ENCODE measurements at regions not wholly inside any gene's neighbourhood (a gene's known extent, or its start where the extent isn't known, plus 50 kb on each side); places are given as distances from the start of the nearest gene placed in this dataset.

DNA sequence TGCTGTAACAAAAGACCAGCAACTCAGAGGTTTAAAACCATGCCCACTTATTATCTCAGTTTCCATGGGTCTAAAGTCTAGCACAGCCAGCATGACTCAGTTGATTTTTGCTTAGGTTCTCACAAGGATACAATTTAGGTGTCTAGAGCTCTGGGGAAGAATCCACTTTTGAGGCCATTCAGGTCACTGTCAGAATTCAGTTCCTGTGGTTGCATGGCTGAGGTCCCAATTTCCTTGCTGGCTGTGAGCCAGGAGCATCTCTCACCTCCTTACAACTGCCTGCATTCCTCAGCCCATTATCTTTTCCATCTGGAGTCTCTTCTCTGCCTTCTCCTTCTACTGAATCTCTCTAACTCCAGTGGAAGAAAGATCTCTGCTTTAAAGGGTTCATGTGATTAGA, 240.5 kb upstream of the CFAP20DC start:
- TF ChIP-seq, protein P1, sequence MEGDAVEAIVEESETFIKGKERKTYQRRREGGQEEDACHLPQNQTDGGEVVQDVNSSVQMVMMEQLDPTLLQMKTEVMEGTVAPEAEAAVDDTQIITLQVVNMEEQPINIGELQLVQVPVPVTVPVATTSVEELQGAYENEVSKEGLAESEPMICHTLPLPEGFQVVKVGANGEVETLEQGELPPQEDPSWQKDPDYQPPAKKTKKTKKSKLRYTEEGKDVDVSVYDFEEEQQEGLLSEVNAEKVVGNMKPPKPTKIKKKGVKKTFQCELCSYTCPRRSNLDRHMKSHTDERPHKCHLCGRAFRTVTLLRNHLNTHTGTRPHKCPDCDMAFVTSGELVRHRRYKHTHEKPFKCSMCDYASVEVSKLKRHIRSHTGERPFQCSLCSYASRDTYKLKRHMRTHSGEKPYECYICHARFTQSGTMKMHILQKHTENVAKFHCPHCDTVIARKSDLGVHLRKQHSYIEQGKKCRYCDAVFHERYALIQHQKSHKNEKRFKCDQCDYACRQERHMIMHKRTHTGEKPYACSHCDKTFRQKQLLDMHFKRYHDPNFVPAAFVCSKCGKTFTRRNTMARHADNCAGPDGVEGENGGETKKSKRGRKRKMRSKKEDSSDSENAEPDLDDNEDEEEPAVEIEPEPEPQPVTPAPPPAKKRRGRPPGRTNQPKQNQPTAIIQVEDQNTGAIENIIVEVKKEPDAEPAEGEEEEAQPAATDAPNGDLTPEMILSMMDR (IDR thresholded peaks at IDR 0.05; ENCODE audit: insufficient read depth, low read depth, low read length), result no peak
- TF ChIP-seq EZH2 (IDR thresholded peaks at IDR 0.05; ENCODE audit: insufficient read depth, low read length), result no peak
- Mint-ChIP-seq H3K27ac (ENCODE audit: unreplicated experiment) (no peak overlapping the region), H3K27me3 (ENCODE audit: low read depth, unreplicated experiment) (no peaks in the 10 kb centered on the region), H3K4me3 (ENCODE audit: unreplicated experiment) (no peak overlapping the region), H3K9me3 (ENCODE audit: unreplicated experiment) (peaks cover 15% of the 10 kb centered on the region), H3K36me3 (ENCODE audit: low read depth, unreplicated experiment) (no peaks in the 10 kb centered on the region), H3K4me1 (ENCODE audit: low read depth, unreplicated experiment) (peaks cover 24% of the 10 kb centered on the region)
- no peak overlapping the region for H2AFZ ChIP-seq (ENCODE audit: low read depth, low read length)
- H3K27me3 ChIP-seq (ENCODE audit: insufficient read depth, low read length), result no peaks in the 10 kb centered on the region
- no peaks in the 10 kb centered on the region for H3K4me1 ChIP-seq (ENCODE audit: insufficient read depth, low read length)
- no peak overlapping the region for H3K9ac ChIP-seq (ENCODE audit: low read length)
- H3K27ac ChIP-seq (ENCODE audit: low read depth, low read length), result no peak overlapping the region
- H3K79me2 ChIP-seq (ENCODE audit: insufficient read depth, low read length), result no peaks in the 10 kb centered on the region
- no peak overlapping the region for H3K4me3 ChIP-seq (ENCODE audit: insufficient read depth, low read depth, low read length)
- H3K4me2 ChIP-seq (ENCODE audit: low read length), result no peak overlapping the region
- no peaks in the 10 kb centered on the region for H3K9me3 ChIP-seq (ENCODE audit: insufficient read depth, low read depth, low read length)
- DNase-seq (ENCODE audit: low read depth) (peak; percentile 10), FAIRE-seq (peak; percentile 17)
- H3K36me3 ChIP-seq (ENCODE audit: insufficient read depth, low read length), result no peaks in the 10 kb centered on the region
- no peaks in the 10 kb centered on the region for H4K20me1 ChIP-seq (ENCODE audit: insufficient read depth, low read length)

- no peak overlapping the region for H3K4me2 ChIP-seq (ENCODE audit: low read length)
- no peaks in the 10 kb centered on the region for H3K36me3 ChIP-seq (ENCODE audit: insufficient read depth, low read length)
- H3K27ac ChIP-seq (ENCODE audit: low read depth, low read length), result no peak overlapping the region
- H4K20me1 ChIP-seq (ENCODE audit: insufficient read depth, low read length), result no peaks in the 10 kb centered on the region
- peaks cover 24% of the 10 kb centered on the region for H3K4me1 Mint-ChIP-seq (ENCODE audit: low read depth, unreplicated experiment)
- H3K27me3 Mint-ChIP-seq (ENCODE audit: low read depth, unreplicated experiment), result no peaks in the 10 kb centered on the region
- no peak overlapping the region for H3K27ac Mint-ChIP-seq (ENCODE audit: unreplicated experiment)
- FAIRE-seq, result no peak
- no peak overlapping the region for H3K9ac ChIP-seq (ENCODE audit: low read length)
- no peaks in the 10 kb centered on the region for H3K4me1 ChIP-seq (ENCODE audit: insufficient read depth, low read length)
- H3K36me3 Mint-ChIP-seq (ENCODE audit: low read depth, unreplicated experiment), result no peaks in the 10 kb centered on the region
- no peak for DNase-seq (ENCODE audit: low read depth)
- H3K4me3 ChIP-seq (ENCODE audit: insufficient read depth, low read depth, low read length), result no peak overlapping the region
- no peak overlapping the region for H2AFZ ChIP-seq (ENCODE audit: low read depth, low read length)
- H3K4me3 Mint-ChIP-seq (ENCODE audit: unreplicated experiment), result no peak overlapping the region
- peaks cover 12% of the 10 kb centered on the region for H3K9me3 Mint-ChIP-seq (ENCODE audit: unreplicated experiment)
- no peaks in the 10 kb centered on the region for H3K79me2 ChIP-seq (ENCODE audit: insufficient read depth, low read length)
- H3K27me3 ChIP-seq (ENCODE audit: insufficient read depth, low read length), result no peaks in the 10 kb centered on the region
- TF ChIP-seq EZH2 (IDR thresholded peaks at IDR 0.05; ENCODE audit: insufficient read depth, low read length), result no peak
- TF ChIP-seq, protein P1 (IDR thresholded peaks at IDR 0.05; ENCODE audit: insufficient read depth, low read depth, low read length), result no peak
- H3K9me3 ChIP-seq (ENCODE audit: insufficient read depth, low read depth, low read length), result no peaks in the 10 kb centered on the region
These were observed 240.0 kb upstream of the CFAP20DC start for GRCh38 chr3:59289831-59290230.

DNA sequence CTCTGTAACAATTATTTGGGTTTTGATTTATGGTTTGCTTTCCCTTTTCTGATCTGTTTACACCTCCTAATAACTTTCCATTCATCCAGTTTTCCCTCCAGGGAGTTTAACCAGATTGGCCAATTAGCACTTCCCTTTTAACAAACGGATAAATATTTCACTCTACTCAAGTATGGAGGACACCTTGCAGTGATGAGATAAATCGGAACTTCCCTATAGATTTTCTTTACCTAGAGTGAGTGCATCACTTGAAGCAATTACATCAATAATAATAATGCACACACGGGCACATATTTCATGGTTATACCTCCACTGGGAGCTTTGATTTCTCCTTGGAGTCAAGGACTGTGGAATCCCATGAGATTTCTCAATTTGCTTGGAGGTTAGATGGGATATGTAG, 239.1 kb upstream of the CFAP20DC start:
- Histone ChIP-seq H4K20me1 (ENCODE audit: insufficient read depth, low read length) (no peaks in the 10 kb centered on the region), H3K4me2 (ENCODE audit: low read length) (no peak overlapping the region), H2AFZ (ENCODE audit: low read depth, low read length) (no peak overlapping the region), H3K4me3 (ENCODE audit: insufficient read depth, low read depth, low read length) (no peak overlapping the region), H3K9ac (ENCODE audit: low read length) (no peak overlapping the region), H3K79me2 (ENCODE audit: insufficient read depth, low read length) (no peaks in the 10 kb centered on the region), H3K27me3 (ENCODE audit: insufficient read depth, low read length) (no peaks in the 10 kb centered on the region), H3K27ac (ENCODE audit: low read depth, low read length) (no peak overlapping the region), H3K4me1 (ENCODE audit: insufficient read depth, low read length) (no peaks in the 10 kb centered on the region), H3K9me3 (ENCODE audit: insufficient read depth, low read depth, low read length) (no peaks in the 10 kb centered on the region), H3K36me3 (ENCODE audit: insufficient read depth, low read length) (no peaks in the 10 kb centered on the region)
- peaks cover 9% of the 10 kb centered on the region for H3K9me3 Mint-ChIP-seq (ENCODE audit: unreplicated experiment)
- no peaks in the 10 kb centered on the region for H3K36me3 Mint-ChIP-seq (ENCODE audit: low read depth, unreplicated experiment)
- H3K4me1 Mint-ChIP-seq (ENCODE audit: low read depth, unreplicated experiment), result peaks cover 24% of the 10 kb centered on the region
- no peak overlapping the region for H3K27ac Mint-ChIP-seq (ENCODE audit: unreplicated experiment)
- no peak for TF ChIP-seq EZH2 (IDR thresholded peaks at IDR 0.05; ENCODE audit: insufficient read depth, low read length)
- TF ChIP-seq, protein P1 (IDR thresholded peaks at IDR 0.05; ENCODE audit: insufficient read depth, low read depth, low read length), result no peak
- FAIRE-seq, result no peak
- H3K27me3 Mint-ChIP-seq (ENCODE audit: low read depth, unreplicated experiment), result no peaks in the 10 kb centered on the region
- H3K4me3 Mint-ChIP-seq (ENCODE audit: unreplicated experiment), result no peak overlapping the region
- DNase-seq (ENCODE audit: low read depth), result no peak
